Nephron (organoid): ENCODE measurements at regions not wholly inside any gene's neighbourhood (a gene's known extent, or its start where the extent isn't known, plus 50 kb on each side); places are given as distances from the start of the nearest gene placed in this dataset.

Source experiments
- H3K27ac Mint-ChIP-seq, 3 experiments: 2 replicates each; pipeline ENCODE4 v1.8.0; 2020; ENCODE audit warnings: mixed read lengths in 3 of 3, mild to moderate bottlenecking in 2 of 3, moderate library complexity in 1 of 3
- H3K27me3 Mint-ChIP-seq: 2 replicates; pipeline ENCODE4 v1.8.0; 2021; ENCODE audit warnings: low read depth, mild to moderate bottlenecking, moderate library complexity, mixed read lengths
- H3K36me3 Mint-ChIP-seq: 2 replicates; pipeline ENCODE4 v1.8.0; 2020; ENCODE audit warnings: low read depth, mixed read lengths
- H3K4me1 Mint-ChIP-seq: 2 replicates; pipeline ENCODE4 v1.8.0; 2020; ENCODE audit warnings: mixed read lengths
- H3K4me3 Mint-ChIP-seq, 3 experiments: 2 replicates each; pipeline ENCODE4 v1.8.0; 2020; ENCODE audit warnings: mild to moderate bottlenecking in 3 of 3, mixed read lengths in 3 of 3, moderate library complexity in 2 of 3
- H3K9me3 Mint-ChIP-seq: 2 replicates; pipeline ENCODE4 v1.8.0; 2020; ENCODE audit warnings: mixed read lengths
- TF ChIP-seq, protein P1 (sequence below), 3 experiments: fragments of 200-600 bp; sonication (generic); IDR thresholded peaks; one replicate each; pipeline ENCODE4 v1.5.0; 2021; ENCODE audit warnings: antibody characterized with exemption in 3 of 3; ENCODE audit not compliant: unreplicated experiment in 3 of 3

DNA sequence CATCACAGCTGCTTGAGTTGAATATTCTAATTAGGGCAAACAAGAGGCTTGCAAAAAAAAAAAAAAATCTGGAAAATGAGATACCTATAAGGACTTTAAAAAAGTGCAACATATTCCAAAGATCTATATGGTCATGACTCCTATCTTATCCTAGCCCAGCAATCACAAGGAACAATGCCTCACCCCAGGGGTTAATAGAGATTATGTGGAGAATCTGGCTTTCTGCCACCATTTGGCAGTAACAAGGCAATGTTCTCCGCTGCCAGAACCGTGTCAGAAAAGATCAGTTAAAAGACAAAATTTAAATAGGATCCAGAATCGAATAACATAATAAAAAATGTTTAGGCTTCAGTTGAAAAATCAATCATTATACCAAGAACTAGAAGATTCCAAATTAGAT lies 1643.2 kb upstream of the PRR20A start:
- Mint-ChIP-seq H3K36me3 (no peaks in the 10 kb centered on the region), H3K27ac (no peak overlapping the region), H3K4me1 (no peaks in the 10 kb centered on the region), H3K4me3 (no peak overlapping the region), H3K27me3 (no peaks in the 10 kb centered on the region), H3K9me3 (no peaks in the 10 kb centered on the region)
- TF ChIP-seq, protein P1, sequence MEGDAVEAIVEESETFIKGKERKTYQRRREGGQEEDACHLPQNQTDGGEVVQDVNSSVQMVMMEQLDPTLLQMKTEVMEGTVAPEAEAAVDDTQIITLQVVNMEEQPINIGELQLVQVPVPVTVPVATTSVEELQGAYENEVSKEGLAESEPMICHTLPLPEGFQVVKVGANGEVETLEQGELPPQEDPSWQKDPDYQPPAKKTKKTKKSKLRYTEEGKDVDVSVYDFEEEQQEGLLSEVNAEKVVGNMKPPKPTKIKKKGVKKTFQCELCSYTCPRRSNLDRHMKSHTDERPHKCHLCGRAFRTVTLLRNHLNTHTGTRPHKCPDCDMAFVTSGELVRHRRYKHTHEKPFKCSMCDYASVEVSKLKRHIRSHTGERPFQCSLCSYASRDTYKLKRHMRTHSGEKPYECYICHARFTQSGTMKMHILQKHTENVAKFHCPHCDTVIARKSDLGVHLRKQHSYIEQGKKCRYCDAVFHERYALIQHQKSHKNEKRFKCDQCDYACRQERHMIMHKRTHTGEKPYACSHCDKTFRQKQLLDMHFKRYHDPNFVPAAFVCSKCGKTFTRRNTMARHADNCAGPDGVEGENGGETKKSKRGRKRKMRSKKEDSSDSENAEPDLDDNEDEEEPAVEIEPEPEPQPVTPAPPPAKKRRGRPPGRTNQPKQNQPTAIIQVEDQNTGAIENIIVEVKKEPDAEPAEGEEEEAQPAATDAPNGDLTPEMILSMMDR (IDR thresholded peaks at IDR 0.05; ENCODE audit: unreplicated experiment in 3 of 3) = no peak

DNA sequence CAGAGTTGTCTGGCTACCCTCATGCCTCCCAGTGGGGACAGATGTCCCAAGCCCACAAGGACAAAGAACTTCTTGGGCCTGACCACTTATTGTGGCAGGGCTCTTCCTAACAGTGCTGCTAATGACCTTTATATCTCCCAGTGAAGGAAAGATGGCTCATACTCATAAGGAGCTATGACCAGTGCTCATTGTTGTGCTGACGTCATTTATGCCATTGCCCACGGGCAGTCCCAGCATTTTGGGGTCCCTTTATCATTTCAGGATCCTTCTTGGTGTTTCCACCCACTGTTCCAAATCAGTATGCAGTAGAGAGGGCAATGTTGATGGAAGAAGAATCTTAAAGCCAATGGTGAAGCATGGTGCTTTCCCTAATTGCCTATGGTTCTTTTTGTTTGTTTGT lies 1640.0 kb upstream of the PRR20A start:
- TF ChIP-seq, protein P1 (IDR thresholded peaks at IDR 0.05; ENCODE audit: unreplicated experiment in 3 of 3) = no peak
- Mint-ChIP-seq H3K4me1 (no peaks in the 10 kb centered on the region), H3K27ac (no peak overlapping the region), H3K9me3 (peaks cover 8% of the 10 kb centered on the region), H3K27me3 (no peaks in the 10 kb centered on the region), H3K36me3 (no peaks in the 10 kb centered on the region), H3K4me3 (no peak overlapping the region)

DNA sequence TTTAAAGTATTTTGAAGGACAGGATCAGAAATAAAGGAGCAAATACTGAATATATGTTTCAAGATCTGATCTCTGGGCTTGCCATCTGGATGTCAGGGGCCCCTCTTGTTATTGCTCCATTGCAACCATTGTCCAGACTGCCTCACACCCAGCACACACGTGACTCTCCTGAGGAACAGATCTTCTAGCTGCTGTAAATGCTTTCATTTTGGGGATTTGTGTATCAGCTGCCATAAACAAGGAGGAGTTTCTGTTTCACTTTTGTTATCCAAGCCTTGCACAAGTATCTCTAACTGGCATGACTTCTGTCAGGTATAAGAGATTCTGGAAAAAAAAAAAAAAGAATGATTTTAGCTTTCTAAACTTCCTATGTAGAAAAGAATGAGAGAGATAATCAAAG lies 1624.1 kb upstream of the PRR20A start:
- no peaks in the 10 kb centered on the region for H3K4me1 Mint-ChIP-seq
- TF ChIP-seq, protein P1 (IDR thresholded peaks at IDR 0.05; ENCODE audit: unreplicated experiment in 3 of 3) = no peak
- no peak overlapping the region for H3K4me3 Mint-ChIP-seq
- no peaks in the 10 kb centered on the region for H3K27me3 Mint-ChIP-seq
- no peak overlapping the region for H3K27ac Mint-ChIP-seq
- H3K36me3 Mint-ChIP-seq = no peaks in the 10 kb centered on the region
- peaks cover 5% of the 10 kb centered on the region for H3K9me3 Mint-ChIP-seq

GRCh38 chr13:55517312-55517711 lies 1623.4 kb upstream of the PRR20A start:
- TF ChIP-seq, protein P1 (IDR thresholded peaks at IDR 0.05; ENCODE audit: unreplicated experiment in 3 of 3) = peak in 1 of 3 experiments; percentile 12
- H3K4me1 Mint-ChIP-seq = no peaks in the 10 kb centered on the region
- H3K36me3 Mint-ChIP-seq = no peaks in the 10 kb centered on the region
- H3K27me3 Mint-ChIP-seq = no peaks in the 10 kb centered on the region
- no peak overlapping the region for H3K27ac Mint-ChIP-seq
- peaks cover 5% of the 10 kb centered on the region for H3K9me3 Mint-ChIP-seq
- H3K4me3 Mint-ChIP-seq = no peak overlapping the region

- Mint-ChIP-seq H3K4me1 (no peaks in the 10 kb centered on the region), H3K4me3 (no peak overlapping the region), H3K27me3 (no peaks in the 10 kb centered on the region), H3K9me3 (no peaks in the 10 kb centered on the region), H3K36me3 (no peaks in the 10 kb centered on the region), H3K27ac (no peak overlapping the region)
- TF ChIP-seq, protein P1 (IDR thresholded peaks at IDR 0.05; ENCODE audit: unreplicated experiment in 3 of 3) = no peak
Measured at GRCh38 chr13:55528434-55528833, 1612.3 kb upstream of the PRR20A start.

GRCh38 chr13:55534306-55534705 lies 1606.4 kb upstream of the PRR20A start:
- Mint-ChIP-seq H3K27ac (no peak overlapping the region), H3K9me3 (peaks cover 7% of the 10 kb centered on the region), H3K27me3 (no peaks in the 10 kb centered on the region), H3K4me3 (no peak overlapping the region), H3K4me1 (no peaks in the 10 kb centered on the region), H3K36me3 (no peaks in the 10 kb centered on the region)
- TF ChIP-seq, protein P1 (IDR thresholded peaks at IDR 0.05; ENCODE audit: unreplicated experiment in 3 of 3) = no peak
